Thyroid gland (tissue), 4 donors: ENCODE measurements at regions not wholly inside any gene's neighbourhood (a gene's known extent, or its start where the extent isn't known, plus 50 kb on each side); places are given as distances from the start of the nearest gene placed in this dataset.

ENCODE experiments used
- POLR2A ChIP-seq, 2 donors: fragments of 450-650 bp; IDR thresholded peaks; one replicate each; pipeline ENCODE4 v1.6.1; 2017; ENCODE audit warnings: antibody characterized with exemption in 2 of 2, mild to moderate bottlenecking in 2 of 2, moderate library complexity in 1 of 2
- TF ChIP-seq, protein P1 (sequence below), 6 experiments: fragments of 200-600 bp in 3 of 6; fragments of 450-650 bp in 3 of 6; sonication (generic) in 3 of 6; IDR thresholded peaks; one replicate each; pipeline ENCODE4 v1.5.1; 2016 to 2019; ENCODE audit warnings: antibody characterized with exemption in 6 of 6, mild to moderate bottlenecking in 2 of 6, inconsistent platforms in 1 of 6, moderate library complexity in 1 of 6

DNA sequence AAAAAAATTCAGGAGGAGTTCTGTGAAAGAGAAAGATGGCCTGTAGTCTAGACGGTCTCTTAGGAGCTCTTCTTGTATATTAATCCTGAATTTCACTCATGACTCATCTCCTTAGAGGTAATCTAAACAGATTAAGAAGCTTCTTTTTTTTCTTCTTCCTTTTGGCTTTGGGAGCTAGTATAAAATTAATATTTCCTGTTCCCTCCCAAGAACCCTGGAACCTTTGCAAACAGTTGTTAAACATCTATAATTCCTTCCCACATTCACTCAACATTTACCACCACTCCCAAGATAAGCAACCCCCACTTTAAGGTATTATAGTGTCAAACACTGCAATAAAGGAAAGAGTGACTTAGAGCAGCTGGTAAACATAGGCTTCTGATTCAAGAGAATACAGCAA lies 146.4 kb upstream of the EDNRA start:
- TF ChIP-seq, protein P1, sequence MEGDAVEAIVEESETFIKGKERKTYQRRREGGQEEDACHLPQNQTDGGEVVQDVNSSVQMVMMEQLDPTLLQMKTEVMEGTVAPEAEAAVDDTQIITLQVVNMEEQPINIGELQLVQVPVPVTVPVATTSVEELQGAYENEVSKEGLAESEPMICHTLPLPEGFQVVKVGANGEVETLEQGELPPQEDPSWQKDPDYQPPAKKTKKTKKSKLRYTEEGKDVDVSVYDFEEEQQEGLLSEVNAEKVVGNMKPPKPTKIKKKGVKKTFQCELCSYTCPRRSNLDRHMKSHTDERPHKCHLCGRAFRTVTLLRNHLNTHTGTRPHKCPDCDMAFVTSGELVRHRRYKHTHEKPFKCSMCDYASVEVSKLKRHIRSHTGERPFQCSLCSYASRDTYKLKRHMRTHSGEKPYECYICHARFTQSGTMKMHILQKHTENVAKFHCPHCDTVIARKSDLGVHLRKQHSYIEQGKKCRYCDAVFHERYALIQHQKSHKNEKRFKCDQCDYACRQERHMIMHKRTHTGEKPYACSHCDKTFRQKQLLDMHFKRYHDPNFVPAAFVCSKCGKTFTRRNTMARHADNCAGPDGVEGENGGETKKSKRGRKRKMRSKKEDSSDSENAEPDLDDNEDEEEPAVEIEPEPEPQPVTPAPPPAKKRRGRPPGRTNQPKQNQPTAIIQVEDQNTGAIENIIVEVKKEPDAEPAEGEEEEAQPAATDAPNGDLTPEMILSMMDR (IDR thresholded peaks at IDR 0.05), result no peak
- TF ChIP-seq POLR2A (IDR thresholded peaks at IDR 0.05), result no peak
